ENCODE measurements at regions not wholly inside any gene's neighbourhood (a gene's known extent, or its start where the extent isn't known, plus 50 kb on each side); places are given as distances from the start of the nearest gene placed in this dataset.

DNA sequence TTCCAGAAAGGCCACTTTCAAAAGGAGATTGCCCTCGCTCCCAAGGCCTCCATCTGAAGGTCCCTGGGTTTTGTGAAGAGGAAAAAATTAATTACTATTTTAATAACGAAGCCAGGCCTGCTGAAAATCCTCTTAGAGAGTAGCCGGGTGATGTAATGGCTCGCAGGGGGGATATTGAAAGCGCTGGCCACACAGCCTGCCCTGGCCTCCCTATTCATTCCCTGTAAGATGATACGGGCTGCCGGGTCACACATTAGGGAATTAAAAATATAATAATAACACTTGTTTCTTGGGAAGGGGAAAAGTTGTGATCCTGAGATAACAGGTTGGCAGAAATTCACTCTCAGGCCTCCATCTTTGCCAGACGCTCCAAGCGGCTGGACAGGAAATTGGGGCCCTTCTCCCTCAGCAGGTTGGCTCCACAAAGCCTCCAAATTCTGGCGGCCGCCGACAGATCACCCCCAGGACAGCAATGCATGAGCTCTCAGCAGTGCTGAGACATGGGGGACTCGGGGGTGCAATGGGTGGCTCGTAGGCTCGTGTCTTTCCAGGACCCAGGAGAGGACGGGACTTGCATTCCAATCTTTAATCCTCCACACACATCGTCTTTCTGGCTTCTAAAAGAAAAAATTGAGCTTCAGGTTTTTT, 299.9 kb upstream of the SALL3 start:
- POLR2A ChIA-PET: no interaction called here

DNA sequence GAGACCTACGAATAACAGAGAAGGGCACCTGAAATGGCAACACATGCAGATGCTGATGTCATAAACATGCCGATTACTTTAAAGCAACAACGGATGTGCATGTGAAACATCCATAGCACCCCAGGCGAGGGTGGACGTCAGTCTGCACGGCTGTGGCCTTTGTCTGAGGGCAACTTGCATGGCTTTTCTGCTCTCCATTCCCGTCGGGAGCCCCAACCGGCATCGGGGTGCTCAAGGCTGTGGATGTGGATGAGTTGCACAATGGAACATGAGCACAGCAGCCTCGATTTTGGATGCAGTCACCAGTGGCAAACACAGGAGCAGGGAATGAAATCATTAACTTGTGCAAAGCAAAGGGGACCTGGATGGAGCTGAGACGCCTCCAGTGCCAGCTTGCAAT, 298.2 kb upstream of the SALL3 start:
- ChIA-PET POLR2A (no interaction called here), CTCF (no interaction called here)
- TF ChIP-seq SUZ12 (IDR thresholded peaks at IDR 0.05) (no peak), LEF1 (IDR thresholded peaks at IDR 0.05; ENCODE audit: borderline replicate concordance) (no peak), SP1 (IDR thresholded peaks at IDR 0.05) (no peak), ELF4 (IDR thresholded peaks at IDR 0.05) (no peak), ARNT (IDR thresholded peaks at IDR 0.05) (no peak), FOXM1 (IDR thresholded peaks at IDR 0.05; ENCODE audit: borderline replicate concordance) (no peak), CTBP1 (IDR thresholded peaks at IDR 0.05; ENCODE audit: borderline replicate concordance) (no peak), TARDBP (IDR thresholded peaks at IDR 0.05) (no peak), FOXA1 (IDR thresholded peaks at IDR 0.05) (no peak)

More for the DNA sequence above, 299.9 kb upstream of the SALL3 start:
- DNase-seq (ENCODE audit: extremely low spot score): no peak
- TF ChIP-seq L3MBTL2 (conservative IDR thresholded peaks at IDR 0.05) (no peak), ELF4 (IDR thresholded peaks at IDR 0.05) (no peak), ARNT (IDR thresholded peaks at IDR 0.05) (no peak), HDGF (IDR thresholded peaks at IDR 0.05; ENCODE audit: borderline replicate concordance) (no peak), ZNF384 (IDR thresholded peaks at IDR 0.05) (no peak), FOXA1 (IDR thresholded peaks at IDR 0.05) (no peak), BHLHE40 (IDR thresholded peaks at IDR 0.05; ENCODE audit: borderline replicate concordance) (no peak)
- CTCF ChIA-PET: no interaction called here

DNA sequence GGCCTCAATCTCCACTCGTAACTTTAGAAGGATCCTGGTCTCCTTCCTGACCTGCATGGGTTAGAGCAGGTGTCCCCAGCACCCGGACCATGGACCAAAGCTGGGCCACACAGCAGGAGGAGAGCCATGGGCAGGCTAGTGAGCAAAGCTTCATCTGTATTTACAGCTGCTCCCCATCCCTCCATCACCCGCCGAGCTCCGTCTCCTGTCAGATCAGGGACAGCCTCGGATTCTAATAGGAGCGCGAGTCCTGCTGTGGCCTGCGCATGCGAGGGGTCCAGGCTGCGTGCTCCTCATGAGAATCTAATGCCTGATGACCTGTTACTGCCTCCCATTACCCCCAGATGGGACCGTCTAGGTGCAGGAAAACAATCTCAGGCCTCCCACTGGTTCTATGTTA, 297.7 kb upstream of the SALL3 start:
- CTCF ChIA-PET: no interaction called here

More for the DNA sequence above, 298.2 kb upstream of the SALL3 start:
- no peak for DNase-seq (ENCODE audit: extremely low spot score)

GRCh38 chr18:78682716-78683115, 296.9 kb upstream of the SALL3 start:
- TF ChIP-seq TARDBP (IDR thresholded peaks at IDR 0.05) (no peak), PKNOX1 (IDR thresholded peaks at IDR 0.05) (no peak), FOXA1 (IDR thresholded peaks at IDR 0.05) (no peak), L3MBTL2 (conservative IDR thresholded peaks at IDR 0.05) (no peak), ARNT (IDR thresholded peaks at IDR 0.05) (no peak)
- no peak for DNase-seq (ENCODE audit: extremely low spot score)
- POLR2A ChIA-PET: no interaction called here
- CTCF ChIA-PET: no interaction called here

More for the DNA sequence above, 297.7 kb upstream of the SALL3 start:
- no peak for DNase-seq (ENCODE audit: extremely low spot score)
- POLR2A ChIA-PET: no interaction called here
- TF ChIP-seq FOXK2 (IDR thresholded peaks at IDR 0.05) (no peak), NFRKB (IDR thresholded peaks at IDR 0.05) (no peak), SP1 (IDR thresholded peaks at IDR 0.05) (no peak), HDGF (IDR thresholded peaks at IDR 0.05; ENCODE audit: borderline replicate concordance) (no peak), ZNF384 (IDR thresholded peaks at IDR 0.05) (no peak)

DNA sequence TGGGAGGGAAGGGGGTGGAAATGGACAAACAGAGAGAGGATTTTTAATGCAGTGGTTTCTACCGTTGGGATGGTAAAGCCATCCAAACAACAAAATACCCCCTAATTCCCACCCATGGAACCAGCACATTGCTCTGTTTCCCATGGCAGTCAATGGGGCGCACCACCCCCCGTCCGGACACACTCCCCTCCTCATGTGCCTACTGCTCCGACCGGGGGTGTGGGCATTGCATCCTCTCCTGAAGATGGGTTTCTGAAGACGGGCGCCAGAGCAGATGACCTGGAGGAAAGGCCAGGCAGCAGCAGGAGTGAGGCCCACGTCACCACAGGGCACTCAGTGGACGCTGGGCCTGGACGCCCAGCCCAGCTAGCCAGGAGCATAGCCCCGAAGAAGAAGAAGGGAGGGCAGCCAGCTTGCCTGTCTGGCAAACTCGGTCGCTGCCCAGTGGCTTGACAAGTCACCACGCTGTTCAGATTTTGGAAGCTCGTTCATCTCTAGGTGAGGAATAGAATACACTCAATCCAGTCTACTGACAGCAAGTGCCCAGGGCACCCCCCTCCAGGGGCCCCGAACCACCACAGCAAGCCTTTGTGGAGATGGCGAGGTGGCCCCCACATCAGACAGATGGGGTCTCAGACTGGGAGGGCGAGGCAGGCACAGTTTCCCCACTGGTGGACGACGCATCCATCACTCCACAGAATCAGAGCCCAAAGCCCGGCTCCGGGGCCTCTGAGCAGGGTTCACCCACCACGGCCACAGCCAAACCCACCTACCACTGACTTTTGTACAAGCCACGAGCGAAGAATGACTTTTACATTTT, 296.2 kb upstream of the SALL3 start:
- no peak for DNase-seq (ENCODE audit: extremely low spot score)
- CTCF ChIA-PET: no interaction called here
- POLR2A ChIA-PET: no interaction called here
- TF ChIP-seq TARDBP (IDR thresholded peaks at IDR 0.05): no peak
- TF ChIP-seq PKNOX1 (IDR thresholded peaks at IDR 0.05): no peak
- TF ChIP-seq ARNT (IDR thresholded peaks at IDR 0.05): no peak
- TF ChIP-seq SP1 (IDR thresholded peaks at IDR 0.05): no peak
- TF ChIP-seq CTBP1 (IDR thresholded peaks at IDR 0.05; ENCODE audit: borderline replicate concordance): no peak
- no peak for TF ChIP-seq NFRKB (IDR thresholded peaks at IDR 0.05)
- TF ChIP-seq SUZ12 (IDR thresholded peaks at IDR 0.05): no peak

GRCh38 chr18:78685250-78685979, 294.2 kb upstream of the SALL3 start:
- ChIA-PET POLR2A (no interaction called here), CTCF (no interaction called here)

More at GRCh38 chr18:78685250-78685979, 294.2 kb upstream of the SALL3 start:
- TF ChIP-seq ELF4 (IDR thresholded peaks at IDR 0.05) (no peak), ZNF384 (IDR thresholded peaks at IDR 0.05) (no peak), FOXM1 (IDR thresholded peaks at IDR 0.05; ENCODE audit: borderline replicate concordance) (no peak), FOXK2 (IDR thresholded peaks at IDR 0.05) (no peak), PKNOX1 (IDR thresholded peaks at IDR 0.05) (no peak)
- DNase-seq (ENCODE audit: extremely low spot score): no peak
